ENCODE measurements at regions not wholly inside any gene's neighbourhood (a gene's known extent, or its start where the extent isn't known, plus 50 kb on each side); places are given as distances from the start of the nearest gene placed in this dataset.
A peak's percentile ranks its signal among the peaks of the same experiment; 100 is the strongest.

GRCh38 chr10:78863906-78864239 lies 204.9 kb upstream of the ZMIZ1 start:
- no peak for TF ChIP-seq CTCF (IDR thresholded peaks at IDR 0.05)

GRCh38 chr10:78864761-78865537 lies 203.8 kb upstream of the ZMIZ1 start:
- Histone ChIP-seq H3K4me3 (no peak overlapping the region), H3K27ac (no peak overlapping the region)
- TF ChIP-seq CTCF (IDR thresholded peaks at IDR 0.05): no peak
- DNase-seq (ENCODE audit: low spot score): peak; percentile 55

More at GRCh38 chr10:78863906-78864239, 204.9 kb upstream of the ZMIZ1 start:
- Histone ChIP-seq H3K27ac (no peak overlapping the region), H3K4me3 (no peak overlapping the region)
- DNase-seq (ENCODE audit: low spot score): no peak

- no peak for TF ChIP-seq CTCF (IDR thresholded peaks at IDR 0.05)
- no peak overlapping the region for H3K4me3 ChIP-seq
- H3K27ac ChIP-seq: no peak overlapping the region
- peak; percentile 68 for DNase-seq (ENCODE audit: low spot score)
Measured at GRCh38 chr10:78865538-78865875, 203.3 kb upstream of the ZMIZ1 start.

- Histone ChIP-seq H3K4me3 (no peak overlapping the region), H3K27ac (no peak overlapping the region)
- peak; percentile 24 for DNase-seq (ENCODE audit: low spot score)
- no peak for TF ChIP-seq CTCF (IDR thresholded peaks at IDR 0.05)
Measured at GRCh38 chr10:78865931-78866717, 202.6 kb upstream of the ZMIZ1 start.

- TF ChIP-seq CTCF (IDR thresholded peaks at IDR 0.05): no peak
- Histone ChIP-seq H3K27ac (no peak overlapping the region), H3K4me3 (no peak overlapping the region)
- peak; percentile 68 for DNase-seq (ENCODE audit: low spot score)
Measured at GRCh38 chr10:78866731-78867554, 201.8 kb upstream of the ZMIZ1 start.

GRCh38 chr10:78867555-78867939 lies 201.2 kb upstream of the ZMIZ1 start:
- TF ChIP-seq CTCF (IDR thresholded peaks at IDR 0.05): no peak
- Histone ChIP-seq H3K4me3 (no peak overlapping the region), H3K27ac (no peak overlapping the region)
- DNase-seq (ENCODE audit: low spot score): no peak

Data from coronary artery (tissue), 2 donors.